Type B pancreatic cell (in vitro differentiated cells): ENCODE measurements at regions not wholly inside any gene's neighbourhood (a gene's known extent, or its start where the extent isn't known, plus 50 kb on each side); places are given as distances from the start of the nearest gene placed in this dataset.
"Not testable (repeated sequence)": the region's sequence is repeated elsewhere in the genome, so short reads cannot be mapped to it uniquely, and the experiment has no call there.

Experiments
- DNase-seq: peaks from one replicate; pipeline ENCODE4 v3.0.0; 2021; ENCODE audit warnings: mixed read lengths; ENCODE audit not compliant: unreplicated experiment; ENCODE audit errors: extremely low spot score
- H3K27ac Mint-ChIP-seq: 2 replicates; pipeline ENCODE4 v1.8.0; 2021; ENCODE audit warnings: mild to moderate bottlenecking, mixed read lengths
- H3K27me3 Mint-ChIP-seq: 2 replicates; pipeline ENCODE4 v1.8.0; 2021; ENCODE audit warnings: mixed read lengths
- H3K36me3 Mint-ChIP-seq: 2 replicates; pipeline ENCODE4 v1.8.0; 2021; ENCODE audit warnings: mixed read lengths
- H3K4me1 Mint-ChIP-seq: one replicate; pipeline ENCODE4 v1.8.0; 2021; ENCODE audit warnings: mixed read lengths; ENCODE audit not compliant: unreplicated experiment
- H3K4me3 Mint-ChIP-seq: 2 replicates; pipeline ENCODE4 v1.8.0; 2021; ENCODE audit warnings: mild to moderate bottlenecking, mixed read lengths
- H3K9me3 Mint-ChIP-seq: 2 replicates; pipeline ENCODE4 v1.8.0; 2021; ENCODE audit warnings: mixed read lengths

DNA sequence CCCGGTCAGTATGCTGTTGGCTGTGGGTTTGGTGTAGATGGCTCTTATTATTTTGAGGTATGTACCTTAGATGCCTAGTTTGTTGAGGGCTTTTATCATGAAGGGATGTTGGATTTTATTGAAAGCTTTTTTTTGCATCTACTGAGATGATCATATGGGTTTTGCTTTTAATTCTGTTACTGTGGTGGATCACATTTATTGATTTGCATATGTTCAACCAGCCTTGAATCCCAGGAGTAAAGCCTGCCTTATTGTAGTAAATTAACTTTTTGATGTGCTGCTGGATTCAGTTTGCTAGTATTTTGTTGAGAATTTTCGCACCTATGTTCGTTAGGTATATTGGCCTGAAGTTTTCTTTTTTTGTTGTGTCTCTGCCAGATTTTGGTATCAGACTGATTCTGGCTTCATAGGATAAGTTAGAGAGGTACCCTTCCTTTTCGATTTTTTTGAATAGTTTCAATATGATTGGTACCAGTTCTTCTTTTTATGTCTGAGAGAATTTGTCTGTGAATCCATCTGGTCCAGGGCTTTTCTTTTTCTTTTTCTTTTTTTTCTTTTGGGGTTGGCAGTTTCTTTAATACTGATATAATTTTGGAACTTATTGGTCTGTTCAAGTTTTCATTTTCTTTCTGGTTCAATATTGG is 301.6 kb downstream of the SPATA31A1 start:
- H3K9me3 Mint-ChIP-seq, H3K4me3 Mint-ChIP-seq, H3K4me1 Mint-ChIP-seq, H3K27me3 Mint-ChIP-seq, H3K36me3 Mint-ChIP-seq, DNase-seq, H3K27ac Mint-ChIP-seq: not testable (repeated sequence)

DNA sequence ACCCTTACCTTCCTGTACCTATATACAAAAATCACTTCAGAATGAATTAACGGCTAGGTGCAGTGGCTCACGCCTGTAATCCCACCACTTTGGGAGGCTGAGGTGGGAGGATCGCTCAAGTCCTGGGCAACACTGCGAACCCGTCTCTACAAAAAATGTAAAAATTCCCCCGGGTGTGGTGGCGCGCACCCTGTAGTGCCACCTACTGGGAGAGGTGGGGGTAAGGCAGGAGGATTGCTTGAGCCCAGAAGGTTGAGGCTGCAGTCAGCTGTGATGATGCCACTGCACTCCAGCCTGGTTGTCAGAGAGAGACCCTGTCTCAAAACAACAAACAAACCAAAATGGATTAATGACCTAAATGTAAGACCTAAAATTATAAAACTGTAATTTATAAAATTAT is 307.6 kb downstream of the SPATA31A1 start:
- not testable (repeated sequence) for DNase-seq, H3K36me3 Mint-ChIP-seq, H3K27me3 Mint-ChIP-seq, H3K27ac Mint-ChIP-seq, H3K4me1 Mint-ChIP-seq, H3K9me3 Mint-ChIP-seq, H3K4me3 Mint-ChIP-seq

DNA sequence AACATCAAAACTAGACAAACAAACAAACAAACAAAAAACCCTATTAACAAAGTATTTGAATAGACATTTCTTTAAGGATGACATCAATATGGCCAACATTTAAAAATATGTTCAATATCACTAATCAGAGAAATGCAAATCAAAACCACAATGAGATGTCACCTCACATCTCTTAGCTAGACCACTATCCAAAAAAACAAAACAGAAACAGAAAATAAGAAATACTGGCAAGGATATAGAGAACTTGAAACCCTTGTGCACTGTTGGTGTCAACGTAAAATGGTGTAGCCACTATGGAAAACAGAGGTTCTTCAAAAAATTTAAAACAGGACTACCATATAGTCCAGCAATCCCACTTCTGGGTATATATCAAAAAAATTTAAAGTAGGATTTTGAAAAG is 308.2 kb downstream of the SPATA31A1 start:
- not testable (repeated sequence) for H3K36me3 Mint-ChIP-seq, H3K9me3 Mint-ChIP-seq, H3K4me3 Mint-ChIP-seq, DNase-seq, H3K27ac Mint-ChIP-seq, H3K4me1 Mint-ChIP-seq, H3K27me3 Mint-ChIP-seq

GRCh38 chr9:39665020-39665419 is 309.6 kb downstream of the SPATA31A1 start:
- not testable (repeated sequence) for H3K9me3 Mint-ChIP-seq, H3K27me3 Mint-ChIP-seq, H3K4me3 Mint-ChIP-seq, H3K4me1 Mint-ChIP-seq, H3K36me3 Mint-ChIP-seq, DNase-seq, H3K27ac Mint-ChIP-seq

DNA sequence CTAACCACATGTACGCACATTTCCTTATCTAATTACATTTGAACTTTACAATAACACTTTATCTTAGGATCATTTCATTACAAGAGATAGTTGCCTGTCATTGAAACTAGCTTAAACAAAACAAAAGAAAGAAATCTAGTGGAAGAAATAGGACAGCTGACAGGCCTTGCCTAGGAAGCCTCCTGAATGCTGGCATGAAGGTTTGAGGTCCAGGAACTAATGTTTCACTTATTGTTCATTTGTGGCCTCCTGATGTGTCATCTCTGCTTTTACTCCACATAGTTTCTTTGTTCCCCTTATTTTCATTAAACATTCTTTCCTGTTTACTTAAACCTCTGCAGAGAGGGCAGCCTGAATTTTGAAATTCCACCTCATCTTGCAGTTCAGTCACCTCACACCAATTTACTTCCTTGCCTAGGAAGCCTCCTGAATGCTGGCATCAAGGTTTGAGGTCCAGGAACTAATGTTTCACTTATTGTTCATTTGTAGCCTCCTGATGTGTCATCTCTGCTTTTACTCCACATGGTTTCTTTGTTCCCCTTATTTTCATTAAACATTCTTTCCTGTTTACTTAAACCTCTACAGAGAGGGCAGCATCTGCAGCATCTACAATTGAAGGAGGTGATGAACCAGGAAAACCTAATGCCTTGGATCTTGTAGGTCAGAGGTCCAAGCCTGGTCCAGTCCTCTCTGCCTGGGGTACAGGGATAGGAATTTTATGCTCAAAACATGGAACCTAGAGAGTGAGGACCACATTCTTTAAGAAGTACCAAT is 319.2 kb downstream of the SPATA31A1 start:
- H3K27ac Mint-ChIP-seq, H3K4me1 Mint-ChIP-seq, DNase-seq, H3K27me3 Mint-ChIP-seq, H3K9me3 Mint-ChIP-seq, H3K36me3 Mint-ChIP-seq, H3K4me3 Mint-ChIP-seq: not testable (repeated sequence)

DNA sequence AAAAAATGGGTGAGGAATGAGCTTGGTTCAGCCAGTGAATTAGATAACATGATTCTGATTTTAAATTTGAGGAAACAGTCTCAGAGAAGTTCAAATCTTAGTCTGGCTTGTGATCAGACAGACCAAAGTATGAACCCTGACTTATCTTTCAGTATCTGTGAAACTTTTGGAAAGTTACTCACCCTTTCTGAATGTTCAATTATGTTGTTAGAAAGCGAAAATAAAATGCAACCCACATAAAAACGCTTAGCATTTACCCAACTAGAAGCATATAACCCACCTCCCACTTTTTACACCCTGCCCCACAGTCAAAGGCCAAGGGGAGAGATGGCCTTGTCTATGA is 319.7 kb downstream of the SPATA31A1 start:
- H3K27ac Mint-ChIP-seq, DNase-seq, H3K4me1 Mint-ChIP-seq, H3K27me3 Mint-ChIP-seq, H3K9me3 Mint-ChIP-seq, H3K36me3 Mint-ChIP-seq, H3K4me3 Mint-ChIP-seq: not testable (repeated sequence)

DNA sequence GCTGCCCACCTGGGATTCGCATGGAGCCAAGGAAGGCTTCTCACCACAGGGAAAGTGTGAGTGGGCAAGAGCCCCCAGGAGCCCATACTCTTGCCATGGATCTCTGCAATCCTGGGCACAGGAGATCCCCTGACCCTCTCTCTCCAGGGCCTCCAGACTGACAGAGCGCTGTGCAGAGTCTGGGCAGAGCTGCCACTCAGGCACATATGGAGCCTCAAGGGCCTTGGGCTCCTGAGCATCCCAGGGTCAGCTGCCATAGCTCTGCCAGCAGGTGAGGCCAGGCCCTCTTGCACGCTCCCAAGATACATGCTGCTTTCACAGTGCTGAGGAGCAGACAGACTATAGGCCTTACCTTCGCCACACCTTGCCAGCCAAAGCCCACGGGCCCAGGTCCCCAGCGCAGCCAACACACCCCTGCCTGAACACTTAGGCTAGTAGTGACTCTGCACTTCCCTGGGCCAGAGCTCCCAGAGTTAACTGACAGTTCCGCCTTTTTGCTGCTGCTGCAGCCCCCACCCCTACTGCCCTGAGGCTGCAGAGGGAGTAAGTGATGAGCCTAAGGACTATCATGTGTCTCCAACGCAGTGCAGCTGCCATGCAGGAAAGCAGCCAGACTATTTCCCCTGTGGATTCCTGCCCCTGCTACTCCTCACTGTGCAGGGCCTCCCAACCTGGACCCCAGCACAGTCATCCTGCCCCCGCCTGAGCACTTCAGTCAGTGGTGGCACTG is 323.2 kb downstream of the SPATA31A1 start:
- DNase-seq, H3K36me3 Mint-ChIP-seq, H3K9me3 Mint-ChIP-seq, H3K4me3 Mint-ChIP-seq, H3K4me1 Mint-ChIP-seq, H3K27ac Mint-ChIP-seq, H3K27me3 Mint-ChIP-seq: not testable (repeated sequence)

DNA sequence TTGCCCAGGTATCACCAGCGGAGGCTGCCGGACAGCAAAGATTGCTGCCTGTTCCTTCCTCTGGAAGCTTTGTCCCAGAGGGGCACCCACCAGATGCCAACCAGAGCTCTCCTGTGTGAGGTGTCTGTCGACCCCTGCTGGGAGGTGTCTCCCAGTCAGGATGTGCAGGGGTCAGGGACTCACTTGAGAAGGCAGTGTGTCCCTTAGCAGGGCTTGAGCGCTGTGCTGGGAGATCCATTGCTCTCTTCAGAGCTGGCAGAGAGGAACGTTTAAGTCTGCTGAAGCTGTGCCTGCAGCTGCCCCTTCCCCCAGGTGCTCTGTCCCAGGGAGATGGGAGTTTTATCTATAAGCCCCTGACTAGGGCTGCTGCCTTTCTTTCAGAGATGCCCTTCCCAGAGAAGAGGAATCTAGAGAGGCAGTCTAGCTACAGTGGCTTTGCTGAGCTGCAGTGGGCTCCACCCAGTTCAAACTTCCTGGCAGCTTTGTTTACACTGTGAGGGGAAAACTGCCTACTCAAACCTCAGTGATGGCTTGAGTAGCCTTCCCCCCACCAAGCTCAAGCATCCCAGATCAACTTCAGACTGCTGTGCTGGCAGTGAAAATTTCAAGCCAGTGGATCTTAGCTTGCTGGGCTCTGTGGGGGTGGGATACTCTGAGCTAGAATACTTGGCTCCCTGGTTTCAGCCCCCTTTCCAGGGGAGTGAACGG is 325.4 kb downstream of the SPATA31A1 start:
- not testable (repeated sequence) for H3K4me3 Mint-ChIP-seq, H3K27me3 Mint-ChIP-seq, H3K4me1 Mint-ChIP-seq, DNase-seq, H3K9me3 Mint-ChIP-seq, H3K36me3 Mint-ChIP-seq, H3K27ac Mint-ChIP-seq

- not testable (repeated sequence) for H3K4me1 Mint-ChIP-seq, H3K4me3 Mint-ChIP-seq, H3K9me3 Mint-ChIP-seq, H3K27ac Mint-ChIP-seq, DNase-seq, H3K27me3 Mint-ChIP-seq, H3K36me3 Mint-ChIP-seq
Observed at GRCh38 chr9:39728862-39729261, 373.4 kb downstream of the SPATA31A1 start.

- H3K36me3 Mint-ChIP-seq, H3K4me1 Mint-ChIP-seq, H3K4me3 Mint-ChIP-seq, H3K9me3 Mint-ChIP-seq, H3K27me3 Mint-ChIP-seq, H3K27ac Mint-ChIP-seq, DNase-seq: not testable (repeated sequence)
Observed at GRCh38 chr9:39744898-39745297, 389.4 kb downstream of the SPATA31A1 start.

GRCh38 chr9:39775570-39775969 is 420.1 kb downstream of the SPATA31A1 start:
- H3K4me1 Mint-ChIP-seq, H3K9me3 Mint-ChIP-seq, H3K36me3 Mint-ChIP-seq, H3K27me3 Mint-ChIP-seq, H3K27ac Mint-ChIP-seq, DNase-seq, H3K4me3 Mint-ChIP-seq: not testable (repeated sequence)
